NCI-H1092 (cell line): ENCODE measurements at regions not wholly inside any gene's neighbourhood (a gene's known extent, or its start where the extent isn't known, plus 50 kb on each side); places are given as distances from the start of the nearest gene placed in this dataset.

ENCODE experiments used
- DNase-seq: peaks from one replicate; lab custom pipeline; 2025; lab: John Stamatoyannopoulos, UW

- DNase-seq: no peak
These were observed 114.2 kb upstream of the EEA1 start for GRCh38 chr12:93043192-93043876.

- DNase-seq: no peak
These were observed 114.7 kb upstream of the EEA1 start for GRCh38 chr12:93043877-93044209.

GRCh38 chr12:93047118-93047517 lies 118.0 kb upstream of the EEA1 start:
- DNase-seq: no peak

GRCh38 chr12:93048656-93049055 lies 119.6 kb upstream of the EEA1 start:
- no peak for DNase-seq

- DNase-seq: no peak
These were observed 121.1 kb upstream of the EEA1 start for GRCh38 chr12:93050026-93050747.

GRCh38 chr12:93050748-93051081 lies 121.6 kb upstream of the EEA1 start:
- no peak for DNase-seq

- DNase-seq: no peak
These were observed 124.9 kb upstream of the EEA1 start for GRCh38 chr12:93054021-93054420.

GRCh38 chr12:93055221-93055620 lies 126.1 kb upstream of the EEA1 start:
- DNase-seq: no peak

- no peak for DNase-seq
These were observed 128.0 kb upstream of the EEA1 start for GRCh38 chr12:93056971-93057535.

GRCh38 chr12:93058280-93058679 lies 129.2 kb upstream of the EEA1 start:
- DNase-seq: no peak

- DNase-seq: no peak
These were observed 130.2 kb upstream of the EEA1 start for GRCh38 chr12:93059288-93059687.

- DNase-seq: no peak
These were observed 131.0 kb upstream of the EEA1 start for GRCh38 chr12:93059925-93060665.

GRCh38 chr12:93060666-93061472 lies 131.8 kb upstream of the EEA1 start:
- peak; percentile 3 for DNase-seq

- DNase-seq: peak; percentile 79
These were observed 132.7 kb upstream of the EEA1 start for GRCh38 chr12:93061473-93062419.

- DNase-seq: no peak
These were observed 136.8 kb upstream of the EEA1 start for GRCh38 chr12:93065896-93066295.

GRCh38 chr12:93072340-93072739 lies 143.2 kb upstream of the EEA1 start:
- no peak for DNase-seq

- DNase-seq: no peak
These were observed 144.2 kb upstream of the EEA1 start for GRCh38 chr12:93073324-93073723.

GRCh38 chr12:93078059-93078458 lies 149.0 kb upstream of the EEA1 start:
- no peak for DNase-seq

GRCh38 chr12:93078577-93078976 lies 149.5 kb upstream of the EEA1 start:
- no peak for DNase-seq

- no peak for DNase-seq
These were observed 150.2 kb upstream of the EEA1 start for GRCh38 chr12:93079271-93079670.

GRCh38 chr12:93079976-93080375 lies 150.9 kb upstream of the EEA1 start:
- no peak for DNase-seq
